GM12872 (cell line): ENCODE measurements at regions not wholly inside any gene's neighbourhood (a gene's known extent, or its start where the extent isn't known, plus 50 kb on each side); places are given as distances from the start of the nearest gene placed in this dataset.

ENCODE experiments used
- TF ChIP-seq, protein P1 (sequence below): IDR thresholded peaks from 3 replicates; pipeline ENCODE4 v1.5.1; 2011; ENCODE audit warnings: low read depth, mild to moderate bottlenecking, low read length, moderate library complexity; ENCODE audit not compliant: insufficient read depth

DNA sequence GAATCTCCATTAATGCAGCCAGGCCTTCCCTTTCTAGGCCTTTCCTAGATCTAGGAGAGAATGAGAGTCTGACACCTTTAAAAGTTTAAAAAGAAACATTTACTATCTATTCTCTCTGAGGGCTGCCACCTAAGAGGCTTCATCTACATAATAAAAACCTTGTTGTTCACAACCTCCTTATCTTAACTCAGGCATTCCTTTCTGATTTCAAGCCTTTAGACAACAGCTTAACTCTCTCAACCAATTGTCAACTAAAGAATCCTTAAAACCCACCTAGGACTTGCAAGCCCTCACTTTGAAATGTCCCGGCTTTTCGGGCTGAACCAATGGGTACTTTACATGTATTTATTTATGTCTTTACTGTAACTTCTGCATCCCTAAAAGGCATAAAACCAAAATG is 64.3 kb upstream of the RET start:
- TF ChIP-seq, protein P1, sequence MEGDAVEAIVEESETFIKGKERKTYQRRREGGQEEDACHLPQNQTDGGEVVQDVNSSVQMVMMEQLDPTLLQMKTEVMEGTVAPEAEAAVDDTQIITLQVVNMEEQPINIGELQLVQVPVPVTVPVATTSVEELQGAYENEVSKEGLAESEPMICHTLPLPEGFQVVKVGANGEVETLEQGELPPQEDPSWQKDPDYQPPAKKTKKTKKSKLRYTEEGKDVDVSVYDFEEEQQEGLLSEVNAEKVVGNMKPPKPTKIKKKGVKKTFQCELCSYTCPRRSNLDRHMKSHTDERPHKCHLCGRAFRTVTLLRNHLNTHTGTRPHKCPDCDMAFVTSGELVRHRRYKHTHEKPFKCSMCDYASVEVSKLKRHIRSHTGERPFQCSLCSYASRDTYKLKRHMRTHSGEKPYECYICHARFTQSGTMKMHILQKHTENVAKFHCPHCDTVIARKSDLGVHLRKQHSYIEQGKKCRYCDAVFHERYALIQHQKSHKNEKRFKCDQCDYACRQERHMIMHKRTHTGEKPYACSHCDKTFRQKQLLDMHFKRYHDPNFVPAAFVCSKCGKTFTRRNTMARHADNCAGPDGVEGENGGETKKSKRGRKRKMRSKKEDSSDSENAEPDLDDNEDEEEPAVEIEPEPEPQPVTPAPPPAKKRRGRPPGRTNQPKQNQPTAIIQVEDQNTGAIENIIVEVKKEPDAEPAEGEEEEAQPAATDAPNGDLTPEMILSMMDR, result no peak

DNA sequence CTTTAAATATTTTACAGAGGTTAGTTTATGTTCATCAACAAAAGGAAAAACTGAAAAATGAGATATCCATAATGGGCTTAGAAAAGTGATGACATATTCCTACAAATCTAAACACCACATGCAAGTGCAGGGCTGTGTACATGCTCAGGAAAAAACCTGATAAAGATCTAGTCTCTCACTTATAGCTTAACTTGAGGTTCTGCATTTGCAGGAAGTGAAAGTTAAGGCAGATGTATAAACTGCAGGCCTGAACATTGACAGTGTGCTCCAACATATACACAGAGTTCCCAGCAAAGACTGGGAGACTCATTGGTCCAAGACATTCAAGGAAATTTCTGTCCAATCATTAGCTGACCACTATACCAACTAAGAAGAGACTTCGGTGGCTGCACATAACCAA is 63.8 kb upstream of the RET start:
- TF ChIP-seq, protein P1, result no peak

DNA sequence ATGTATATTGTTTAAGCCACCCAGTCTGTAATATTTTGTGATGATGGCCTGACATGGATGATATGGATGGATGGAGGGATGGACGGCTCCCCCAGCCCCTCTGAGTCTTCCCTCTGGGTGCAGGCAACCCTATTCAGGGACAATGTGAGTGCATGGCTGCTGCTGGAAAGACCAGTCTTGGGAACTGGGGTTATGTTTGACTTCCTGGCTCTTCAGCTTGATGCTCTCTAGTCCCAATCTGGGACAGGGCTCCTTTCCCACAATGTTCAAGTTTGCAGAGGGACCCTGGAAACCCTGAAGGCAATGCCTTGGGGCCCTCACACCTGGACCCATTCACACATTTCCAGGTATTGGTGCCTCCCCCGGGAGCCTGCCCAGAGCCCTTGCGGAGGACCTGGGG is 52.3 kb upstream of the RET start:
- TF ChIP-seq, protein P1, result no peak

DNA sequence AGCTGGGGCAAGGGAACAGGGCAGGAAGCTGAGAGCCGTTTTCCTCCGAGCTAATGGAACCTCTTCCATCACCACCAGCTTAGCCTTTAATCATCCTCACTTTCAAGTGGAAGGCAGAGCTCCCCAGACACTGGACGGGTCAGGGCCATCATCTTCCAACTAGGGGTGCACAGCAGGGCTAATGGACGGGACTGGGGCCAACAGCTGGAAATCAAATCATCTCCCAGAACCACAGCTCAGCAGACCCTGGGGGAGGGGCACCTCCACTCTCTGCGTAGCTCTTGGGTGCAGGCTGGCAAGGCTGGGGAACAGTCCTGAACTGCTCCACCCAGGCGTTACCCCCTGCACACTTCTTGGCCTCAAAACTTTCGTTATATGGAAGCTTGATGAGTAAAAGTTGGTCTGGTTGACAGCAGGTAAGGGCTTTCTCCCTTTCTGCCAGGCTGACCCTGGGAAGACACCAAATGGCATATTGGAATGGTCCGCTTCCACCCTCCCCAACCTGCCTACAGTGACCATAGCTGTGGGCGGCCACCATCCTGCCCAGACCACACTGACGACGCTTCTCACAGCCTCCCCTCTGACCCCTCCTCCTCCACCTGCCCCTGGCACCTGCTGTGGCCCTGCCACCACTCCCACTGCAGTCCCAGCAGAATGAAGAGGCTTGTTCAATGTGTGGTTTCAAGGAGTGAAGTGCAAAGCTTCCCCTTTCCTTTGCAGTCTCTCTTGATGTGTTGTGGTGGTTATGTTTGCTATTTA is 51.7 kb upstream of the RET start:
- TF ChIP-seq, protein P1, result no peak

DNA sequence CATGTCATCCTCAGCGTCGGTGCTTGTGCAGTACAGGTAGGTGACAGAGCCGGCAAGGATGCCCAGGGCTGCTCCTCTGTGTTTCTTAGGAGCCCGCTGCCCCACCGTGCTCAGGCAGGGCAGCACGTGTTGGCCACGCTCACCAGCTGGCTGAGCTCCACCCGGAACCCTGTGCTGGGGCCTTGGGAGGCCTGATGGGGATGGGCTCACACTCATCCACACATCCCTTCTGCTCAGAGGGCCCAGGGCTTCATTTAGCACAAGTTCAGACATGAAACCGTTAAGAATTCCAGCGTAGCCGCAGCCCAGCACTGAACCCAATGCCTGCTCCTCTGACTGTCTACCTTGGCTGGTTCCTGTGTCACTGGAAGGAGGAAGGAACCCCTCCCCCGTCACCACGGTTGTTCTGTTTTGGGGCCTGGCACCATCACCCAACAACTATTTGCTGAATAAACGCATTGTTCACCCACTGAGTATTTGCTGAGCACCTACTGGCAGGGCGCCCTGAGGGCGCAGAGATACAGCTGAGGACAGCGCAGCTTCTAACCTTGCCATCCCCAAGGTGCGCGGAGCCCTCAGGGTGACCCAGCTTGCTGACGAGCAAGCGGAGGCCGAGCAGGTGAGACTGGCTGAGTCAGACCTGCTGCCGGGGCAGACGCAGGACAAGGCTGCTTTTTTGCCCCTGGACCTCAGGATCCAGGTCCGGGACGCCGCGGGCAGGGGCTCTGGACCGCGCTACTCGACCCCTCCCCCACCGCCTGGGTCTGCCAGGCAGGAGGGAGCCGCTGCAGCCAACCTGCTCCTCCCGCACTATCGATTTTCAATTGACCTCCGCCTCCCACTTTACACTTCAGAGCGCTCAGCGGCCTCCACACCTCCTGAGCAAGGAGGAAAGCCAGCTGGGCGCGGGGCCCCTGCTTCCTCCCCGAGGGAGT is 50.6 kb upstream of the RET start:
- TF ChIP-seq, protein P1, result no peak
